ENCODE measurements at regions not wholly inside any gene's neighbourhood (a gene's known extent, or its start where the extent isn't known, plus 50 kb on each side); places are given as distances from the start of the nearest gene placed in this dataset.

- in situ Hi-C loops (cut with HindIII; ENCODE audit: extremely low pct_ligation_motif_present, low pct_unique_long_range_greater_than_20kb) (no loop called here), intact Hi-C loops (cut with micrococcal nuclease; ENCODE audit: unreplicated experiment) (no loop called here)
- 71% methylated on average over 3 of the region's 3 CpGs for WGBS (ENCODE audit: low lambda C conversion rate)
- H3K4me1 ChIP-seq (ENCODE audit: insufficient read depth, low read length) = peaks cover 7% of the 10 kb centered on the region; the same call in 1 of the 2 replicates
- no peak overlapping the region for H3K4me3 ChIP-seq (replicated peaks in 1 of 3; ENCODE audit: insufficient read depth in 1 of 3, low read depth in 2 of 3, low read length in 3 of 3)
- H2AFZ ChIP-seq (ENCODE audit: low read length) = no peak overlapping the region
- H3K9ac ChIP-seq (ENCODE audit: insufficient read depth, low read depth, low read length) = no peak overlapping the region
- CTCF ChIA-PET (ENCODE audit: low intra/inter-chr PET ratio, low total read pairs) = no interaction called here
- no TSS peak for BruUV-seq (replicated peaks)
- no peak overlapping the region for H3K27ac ChIP-seq (ENCODE audit: extremely low read length, insufficient read depth, low read length)
- H4K20me1 ChIP-seq (ENCODE audit: insufficient read depth, low read length) = no peaks in the 10 kb centered on the region
- H3K9me3 ChIP-seq (ENCODE audit: low read length) = no peaks in the 10 kb centered on the region
- H3K79me2 ChIP-seq (ENCODE audit: insufficient read depth, low read length) = no peaks in the 10 kb centered on the region
- ATAC-seq (peak; percentile 71), FAIRE-seq (peak; percentile 56), DNase-seq (ENCODE audit: low spot score) (no peak)
- no peaks in the 10 kb centered on the region; a peak in 1 of 5 replicates for H3K27me3 ChIP-seq (ENCODE audit: control insufficient read depth in 1 of 2, insufficient read depth in 2 of 2, low read length in 2 of 2)
- TF ChIP-seq HNF4A (CRISPR knock-in tag; IDR thresholded peaks at IDR 0.05) (peak; percentile 54), ZNF224 (CRISPR knock-in tag; IDR thresholded peaks at IDR 0.05) (no peak), NCOR1 (IDR thresholded peaks at IDR 0.05; ENCODE audit: borderline replicate concordance, low read length) (peak; percentile 55; the same call in 1 of the 2 replicates), HNF4G (IDR thresholded peaks at IDR 0.05; ENCODE audit: borderline replicate concordance, low read depth, low read length) (peak; percentile 37; the same call in 1 of the 2 replicates), HNF4G (CRISPR knock-in tag; IDR thresholded peaks at IDR 0.05; ENCODE audit: borderline replicate concordance, low read depth) (no peak)
- POLR2A ChIA-PET = no interaction called here
- no peaks in the 10 kb centered on the region for H3K36me3 ChIP-seq (replicated peaks in 1 of 2; ENCODE audit: control insufficient read depth in 1 of 2, insufficient read depth in 2 of 2, low read length in 2 of 2)
- no peak overlapping the region for H3K4me2 ChIP-seq (ENCODE audit: low read depth, low read length)
These were observed 61.7 kb upstream of the SPRED2 start for GRCh38 chr2:65494078-65494477.

- intact Hi-C loops (cut with micrococcal nuclease; ENCODE audit: unreplicated experiment) = no loop called here
- TF ChIP-seq KAT7 (CRISPR knock-in tag; IDR thresholded peaks at IDR 0.05; ENCODE audit: borderline replicate concordance) (no peak), IRF1 (CRISPR knock-in tag; IDR thresholded peaks at IDR 0.05; ENCODE audit: low read depth) (no peak), ZBTB7A (CRISPR knock-in tag; IDR thresholded peaks at IDR 0.05) (no peak), ZNF75D (CRISPR knock-in tag; IDR thresholded peaks at IDR 0.05; ENCODE audit: borderline replicate concordance) (no peak), ZBTB3 (CRISPR knock-in tag; IDR thresholded peaks at IDR 0.05; ENCODE audit: borderline replicate concordance, low read depth) (no peak), POGZ (CRISPR knock-in tag; IDR thresholded peaks at IDR 0.05) (no peak), XRCC5 (optimal IDR thresholded peaks at IDR 0.05; ENCODE audit: low read length) (no peak), ZNF567 (CRISPR knock-in tag; IDR thresholded peaks at IDR 0.05; ENCODE audit: borderline replicate concordance) (no peak), CERS6 (CRISPR knock-in tag; IDR thresholded peaks at IDR 0.05) (no peak), ZBTB49 (CRISPR knock-in tag; IDR thresholded peaks at IDR 0.05; ENCODE audit: borderline replicate concordance) (no peak), KDM4B (CRISPR knock-in tag; IDR thresholded peaks at IDR 0.05) (no peak)
These were observed 59.0 kb upstream of the SPRED2 start for GRCh38 chr2:65491381-65491905.

More at GRCh38 chr2:65491381-65491905, 59.0 kb upstream of the SPRED2 start:
- FAIRE-seq (no peak), DNase-seq (ENCODE audit: low spot score) (no peak), ATAC-seq (no peak)
- WGBS (ENCODE audit: low lambda C conversion rate) = 52% methylated on average over 7 of the region's 7 CpGs
- H2AFZ ChIP-seq (ENCODE audit: low read length) = no peak overlapping the region
- CTCF ChIA-PET (ENCODE audit: low intra/inter-chr PET ratio, low total read pairs) = no interaction called here
- no peak overlapping the region for H3K27ac ChIP-seq (ENCODE audit: extremely low read length, insufficient read depth, low read length)
- no peaks in the 10 kb centered on the region for H3K9me3 ChIP-seq (ENCODE audit: low read length)
- H3K27me3 ChIP-seq (ENCODE audit: control insufficient read depth in 1 of 2, insufficient read depth in 2 of 2, low read length in 2 of 2) = no peaks in the 10 kb centered on the region
- H3K4me2 ChIP-seq (ENCODE audit: low read depth, low read length) = no peak overlapping the region
- BruUV-seq (replicated peaks) = no TSS peak
- POLR2A ChIA-PET = no interaction called here
- H3K4me1 ChIP-seq (ENCODE audit: insufficient read depth, low read length) = peaks cover 9% of the 10 kb centered on the region
- H3K36me3 ChIP-seq (replicated peaks in 1 of 2; ENCODE audit: control insufficient read depth in 1 of 2, insufficient read depth in 2 of 2, low read length in 2 of 2) = no peaks in the 10 kb centered on the region
- H3K9ac ChIP-seq (ENCODE audit: insufficient read depth, low read depth, low read length) = no peak overlapping the region
- H3K4me3 ChIP-seq (replicated peaks in 1 of 3; ENCODE audit: insufficient read depth in 1 of 3, low read depth in 2 of 3, low read length in 3 of 3) = no peak overlapping the region
- H3K79me2 ChIP-seq (ENCODE audit: insufficient read depth, low read length) = no peaks in the 10 kb centered on the region
- no peaks in the 10 kb centered on the region for H4K20me1 ChIP-seq (ENCODE audit: insufficient read depth, low read length)
- in situ Hi-C loops (cut with HindIII; ENCODE audit: extremely low pct_ligation_motif_present, low pct_unique_long_range_greater_than_20kb) = no loop called here
